ENCODE measurements at regions not wholly inside any gene's neighbourhood (a gene's known extent, or its start where the extent isn't known, plus 50 kb on each side); places are given as distances from the start of the nearest gene placed in this dataset.
"Not testable (repeated sequence)": the region's sequence is repeated elsewhere in the genome, so short reads cannot be mapped to it uniquely, and the experiment has no call there.

GRCh38 chr2:180591947-180592346, 388.5 kb upstream of the UBE2E3 start:
- Histone ChIP-seq H4K5ac (ENCODE audit: low read length) (no peak overlapping the region), H2BK5ac (ENCODE audit: low read length) (no peak overlapping the region), H3K4me2 (ENCODE audit: low read length) (no peak overlapping the region), H2AK5ac (ENCODE audit: low read length) (no peak overlapping the region), H3K9ac (ENCODE audit: low read length) (no peak overlapping the region), H3K27me3 (ENCODE audit: insufficient read depth, low read length, poor library complexity) (no peaks in the 10 kb centered on the region), H3K36me3 (ENCODE audit: control insufficient read depth, insufficient read depth, low read length) (no peaks in the 10 kb centered on the region), H3K27ac (ENCODE audit: low read depth, low read length) (no peak overlapping the region), H4K8ac (ENCODE audit: low read depth, low read length) (no peak overlapping the region), H3K4me1 (ENCODE audit: control insufficient read depth, low read depth, low read length) (no peaks in the 10 kb centered on the region), H3K56ac (ENCODE audit: low read length) (no peak overlapping the region), H2BK120ac (ENCODE audit: low read depth, low read length) (no peak overlapping the region), H3K4ac (ENCODE audit: low read depth, low read length) (no peak overlapping the region), H3K79me1 (ENCODE audit: low read length) (no peaks in the 10 kb centered on the region), H3K23ac (ENCODE audit: low read length) (no peak overlapping the region), H3K79me2 (ENCODE audit: control insufficient read depth, insufficient read depth, low read length) (no peaks in the 10 kb centered on the region), H3K4me3 (ENCODE audit: low read length) (no peak overlapping the region), H3K18ac (ENCODE audit: low read length) (no peak overlapping the region), H2BK15ac (replicated peaks; ENCODE audit: low read depth) (no peak overlapping the region)
- no CpG with 5 or more reads among the region's 1 CpG for WGBS (ENCODE audit: extremely low coverage, insufficient coverage, low lambda C conversion rate)
- no peak for DNase-seq

DNA sequence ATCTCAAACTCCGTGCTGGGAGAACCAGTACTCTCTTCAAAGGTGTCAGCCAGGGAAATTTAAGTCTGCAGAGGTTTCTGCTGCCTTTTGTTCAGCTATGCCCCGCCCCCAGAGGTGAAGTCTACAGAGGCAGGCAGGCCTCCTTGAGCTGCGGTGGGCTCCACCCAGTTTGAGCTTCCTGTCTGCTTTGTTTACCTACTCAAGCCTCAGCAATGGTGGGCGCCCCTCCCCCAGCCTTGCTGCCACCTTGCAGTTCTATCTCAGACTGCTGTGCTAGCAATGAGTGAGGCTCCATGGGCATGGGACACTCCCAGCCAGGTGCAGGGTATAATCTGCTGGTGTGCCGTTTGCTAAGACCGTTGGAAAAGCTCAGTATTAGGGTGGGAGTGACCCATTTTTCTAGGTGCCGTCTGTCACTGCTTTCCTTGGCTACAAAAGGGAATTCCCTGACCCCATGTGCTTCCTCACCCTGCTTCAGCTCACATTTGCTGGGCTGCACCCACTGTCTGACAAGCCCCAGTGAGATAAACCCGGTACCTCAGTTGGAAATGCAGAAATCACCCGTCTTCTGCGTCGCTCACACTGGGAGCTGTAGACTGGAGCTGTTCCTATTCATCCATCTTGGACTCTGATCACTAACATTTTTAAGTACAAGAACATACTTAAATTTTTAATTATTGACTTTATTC, 389.2 kb upstream of the UBE2E3 start:
- H3K4me2 ChIP-seq (ENCODE audit: low read length); H4K8ac ChIP-seq (ENCODE audit: low read depth, low read length); H3K9ac ChIP-seq (ENCODE audit: low read length); H2AK5ac ChIP-seq (ENCODE audit: low read length); H3K56ac ChIP-seq (ENCODE audit: low read length); H2BK15ac ChIP-seq (replicated peaks; ENCODE audit: low read depth); H3K36me3 ChIP-seq (ENCODE audit: control insufficient read depth, insufficient read depth, low read length); H3K23ac ChIP-seq (ENCODE audit: low read length); H2BK120ac ChIP-seq (ENCODE audit: low read depth, low read length); H3K79me1 ChIP-seq (ENCODE audit: low read length); H3K4me3 ChIP-seq (ENCODE audit: low read length); H3K27me3 ChIP-seq (ENCODE audit: insufficient read depth, low read length, poor library complexity); H2BK5ac ChIP-seq (ENCODE audit: low read length); H3K27ac ChIP-seq (ENCODE audit: low read depth, low read length); H3K4me1 ChIP-seq (ENCODE audit: control insufficient read depth, low read depth, low read length); H4K5ac ChIP-seq (ENCODE audit: low read length); H3K18ac ChIP-seq (ENCODE audit: low read length); H3K79me2 ChIP-seq (ENCODE audit: control insufficient read depth, insufficient read depth, low read length); H3K4ac ChIP-seq (ENCODE audit: low read depth, low read length): not testable (repeated sequence)
- no CpG with 5 or more reads among the region's 11 CpGs for WGBS (ENCODE audit: extremely low coverage, insufficient coverage, low lambda C conversion rate)
- peak; percentile 44 for DNase-seq

DNA sequence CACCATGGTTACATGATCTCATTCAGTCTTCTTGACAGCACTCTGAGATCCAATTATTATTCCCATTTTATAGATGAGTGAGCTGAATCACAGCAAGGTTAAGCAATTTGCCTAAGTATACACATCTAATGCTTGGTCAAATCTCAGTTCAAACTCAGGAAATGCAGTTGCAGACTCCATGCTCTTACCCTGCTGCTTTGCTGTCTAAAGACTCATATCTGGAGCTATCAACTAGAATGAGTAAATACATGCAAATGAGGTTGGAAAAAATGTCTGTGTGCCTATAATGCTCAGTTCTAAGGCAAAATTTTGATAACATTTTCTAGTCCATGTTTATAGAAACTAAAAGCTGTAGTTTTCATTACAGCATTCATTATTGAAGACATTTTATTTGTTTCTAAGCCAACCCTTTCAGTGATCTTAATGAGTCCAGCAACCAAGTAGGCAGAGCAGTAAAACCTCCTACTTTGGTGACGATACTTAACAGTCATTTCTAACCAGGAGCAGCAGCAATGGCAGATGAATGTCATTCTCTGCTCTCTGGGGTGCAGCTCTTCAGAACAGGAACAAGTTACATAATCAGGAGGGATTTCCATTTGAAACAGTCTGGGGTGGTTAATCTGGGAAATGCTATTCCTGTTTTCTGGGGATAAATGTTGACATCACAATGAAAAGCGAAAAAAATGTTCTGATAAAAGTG, 396.8 kb upstream of the UBE2E3 start:
- no peak overlapping the region for H3K4me2 ChIP-seq (ENCODE audit: low read length)
- no peak overlapping the region for H3K9ac ChIP-seq (ENCODE audit: low read length)
- H4K8ac ChIP-seq (ENCODE audit: low read depth, low read length): no peak overlapping the region
- H2BK15ac ChIP-seq (replicated peaks; ENCODE audit: low read depth): no peak overlapping the region
- H4K5ac ChIP-seq (ENCODE audit: low read length): no peak overlapping the region
- H3K4ac ChIP-seq (ENCODE audit: low read depth, low read length): no peak overlapping the region
- DNase-seq: no peak
- H3K79me1 ChIP-seq (ENCODE audit: low read length): no peaks in the 10 kb centered on the region
- no peaks in the 10 kb centered on the region for H3K79me2 ChIP-seq (ENCODE audit: control insufficient read depth, insufficient read depth, low read length)
- no peaks in the 10 kb centered on the region for H3K36me3 ChIP-seq (ENCODE audit: control insufficient read depth, insufficient read depth, low read length)
- no peaks in the 10 kb centered on the region for H3K4me1 ChIP-seq (ENCODE audit: control insufficient read depth, low read depth, low read length)
- H2BK5ac ChIP-seq (ENCODE audit: low read length): no peak overlapping the region
- no CpG with 5 or more reads among the region's 2 CpGs for WGBS (ENCODE audit: extremely low coverage, insufficient coverage, low lambda C conversion rate)
- no peak overlapping the region for H3K27ac ChIP-seq (ENCODE audit: low read depth, low read length)
- H3K18ac ChIP-seq (ENCODE audit: low read length): no peak overlapping the region
- no peaks in the 10 kb centered on the region for H3K27me3 ChIP-seq (ENCODE audit: insufficient read depth, low read length, poor library complexity)
- no peak overlapping the region for H3K23ac ChIP-seq (ENCODE audit: low read length)
- H2AK5ac ChIP-seq (ENCODE audit: low read length): no peak overlapping the region
- H3K4me3 ChIP-seq (ENCODE audit: low read length): no peak overlapping the region
- H2BK120ac ChIP-seq (ENCODE audit: low read depth, low read length): no peak overlapping the region
- H3K56ac ChIP-seq (ENCODE audit: low read length): no peak overlapping the region

DNA sequence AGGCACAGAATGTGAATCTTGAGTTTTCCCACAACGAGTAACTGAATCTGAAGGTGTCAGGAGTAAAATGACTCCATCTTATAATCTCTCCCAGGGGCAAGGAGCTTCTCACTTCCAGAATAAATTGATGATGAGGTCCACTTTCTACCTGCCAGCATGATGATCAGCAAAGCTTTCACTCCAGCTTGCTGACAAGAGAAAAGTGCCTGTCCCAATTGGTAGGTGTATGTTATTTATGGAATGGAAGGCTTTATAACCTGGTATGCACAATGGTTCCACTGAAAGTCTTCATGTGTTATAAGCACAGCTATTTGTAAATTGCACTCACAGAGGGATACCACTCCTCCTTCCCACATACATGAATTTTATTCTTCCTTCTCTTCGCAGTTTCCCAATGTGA, 401.0 kb upstream of the UBE2E3 start:
- no peak overlapping the region for H2BK5ac ChIP-seq (ENCODE audit: low read length)
- no peak overlapping the region for H3K18ac ChIP-seq (ENCODE audit: low read length)
- WGBS (ENCODE audit: extremely low coverage, insufficient coverage, low lambda C conversion rate): no CpG with 5 or more reads among the region's 2 CpGs
- H3K4me1 ChIP-seq (ENCODE audit: control insufficient read depth, low read depth, low read length): no peaks in the 10 kb centered on the region
- no peak overlapping the region for H4K5ac ChIP-seq (ENCODE audit: low read length)
- H3K27me3 ChIP-seq (ENCODE audit: insufficient read depth, low read length, poor library complexity): no peaks in the 10 kb centered on the region
- H3K56ac ChIP-seq (ENCODE audit: low read length): no peak overlapping the region
- no peak overlapping the region for H3K4ac ChIP-seq (ENCODE audit: low read depth, low read length)
- H3K23ac ChIP-seq (ENCODE audit: low read length): no peak overlapping the region
- H2BK120ac ChIP-seq (ENCODE audit: low read depth, low read length): no peak overlapping the region
- no peak overlapping the region for H3K4me2 ChIP-seq (ENCODE audit: low read length)
- no peak overlapping the region for H2AK5ac ChIP-seq (ENCODE audit: low read length)
- H3K36me3 ChIP-seq (ENCODE audit: control insufficient read depth, insufficient read depth, low read length): no peaks in the 10 kb centered on the region
- H3K79me1 ChIP-seq (ENCODE audit: low read length): no peaks in the 10 kb centered on the region
- H2BK15ac ChIP-seq (replicated peaks; ENCODE audit: low read depth): no peak overlapping the region
- H3K9ac ChIP-seq (ENCODE audit: low read length): no peak overlapping the region
- H3K27ac ChIP-seq (ENCODE audit: low read depth, low read length): no peak overlapping the region
- DNase-seq: no peak
- H4K8ac ChIP-seq (ENCODE audit: low read depth, low read length): no peak overlapping the region
- H3K4me3 ChIP-seq (ENCODE audit: low read length): no peak overlapping the region
- H3K79me2 ChIP-seq (ENCODE audit: control insufficient read depth, insufficient read depth, low read length): no peaks in the 10 kb centered on the region

GRCh38 chr2:180578441-180578840, 402.0 kb upstream of the UBE2E3 start:
- H3K18ac ChIP-seq (ENCODE audit: low read length): no peak overlapping the region
- H2BK15ac ChIP-seq (replicated peaks; ENCODE audit: low read depth): no peak overlapping the region
- H3K27ac ChIP-seq (ENCODE audit: low read depth, low read length): no peak overlapping the region
- no peak overlapping the region for H3K9ac ChIP-seq (ENCODE audit: low read length)
- no CpG with 5 or more reads among the region's 1 CpG for WGBS (ENCODE audit: extremely low coverage, insufficient coverage, low lambda C conversion rate)
- H3K4me3 ChIP-seq (ENCODE audit: low read length): no peak overlapping the region
- no peak overlapping the region for H3K56ac ChIP-seq (ENCODE audit: low read length)
- H2AK5ac ChIP-seq (ENCODE audit: low read length): no peak overlapping the region
- H3K4me1 ChIP-seq (ENCODE audit: control insufficient read depth, low read depth, low read length): no peaks in the 10 kb centered on the region
- H3K36me3 ChIP-seq (ENCODE audit: control insufficient read depth, insufficient read depth, low read length): no peaks in the 10 kb centered on the region
- H3K4ac ChIP-seq (ENCODE audit: low read depth, low read length): no peak overlapping the region
- H3K23ac ChIP-seq (ENCODE audit: low read length): no peak overlapping the region
- no peak for DNase-seq
- no peak overlapping the region for H2BK120ac ChIP-seq (ENCODE audit: low read depth, low read length)
- H4K5ac ChIP-seq (ENCODE audit: low read length): no peak overlapping the region
- no peak overlapping the region for H2BK5ac ChIP-seq (ENCODE audit: low read length)
- H3K79me2 ChIP-seq (ENCODE audit: control insufficient read depth, insufficient read depth, low read length): no peaks in the 10 kb centered on the region
- no peak overlapping the region for H4K8ac ChIP-seq (ENCODE audit: low read depth, low read length)
- no peaks in the 10 kb centered on the region for H3K27me3 ChIP-seq (ENCODE audit: insufficient read depth, low read length, poor library complexity)
- H3K4me2 ChIP-seq (ENCODE audit: low read length): no peak overlapping the region
- H3K79me1 ChIP-seq (ENCODE audit: low read length): no peaks in the 10 kb centered on the region

- H3K4me1 ChIP-seq (ENCODE audit: control insufficient read depth, low read depth, low read length): no peaks in the 10 kb centered on the region
- H3K27ac ChIP-seq (ENCODE audit: low read depth, low read length): no peak overlapping the region
- H3K18ac ChIP-seq (ENCODE audit: low read length): no peak overlapping the region
- H3K36me3 ChIP-seq (ENCODE audit: control insufficient read depth, insufficient read depth, low read length): no peaks in the 10 kb centered on the region
- H2AK5ac ChIP-seq (ENCODE audit: low read length): no peak overlapping the region
- H3K79me2 ChIP-seq (ENCODE audit: control insufficient read depth, insufficient read depth, low read length): no peaks in the 10 kb centered on the region
- no peak overlapping the region for H4K8ac ChIP-seq (ENCODE audit: low read depth, low read length)
- H2BK15ac ChIP-seq (replicated peaks; ENCODE audit: low read depth): no peak overlapping the region
- DNase-seq: no peak
- no peaks in the 10 kb centered on the region for H3K27me3 ChIP-seq (ENCODE audit: insufficient read depth, low read length, poor library complexity)
- no peak overlapping the region for H3K23ac ChIP-seq (ENCODE audit: low read length)
- H2BK5ac ChIP-seq (ENCODE audit: low read length): no peak overlapping the region
- no CpG with 5 or more reads among the region's 3 CpGs for WGBS (ENCODE audit: extremely low coverage, insufficient coverage, low lambda C conversion rate)
- no peak overlapping the region for H3K4me3 ChIP-seq (ENCODE audit: low read length)
- H3K79me1 ChIP-seq (ENCODE audit: low read length): no peaks in the 10 kb centered on the region
- H4K5ac ChIP-seq (ENCODE audit: low read length): no peak overlapping the region
- no peak overlapping the region for H3K4ac ChIP-seq (ENCODE audit: low read depth, low read length)
- H2BK120ac ChIP-seq (ENCODE audit: low read depth, low read length): no peak overlapping the region
- H3K4me2 ChIP-seq (ENCODE audit: low read length): no peak overlapping the region
- no peak overlapping the region for H3K56ac ChIP-seq (ENCODE audit: low read length)
- H3K9ac ChIP-seq (ENCODE audit: low read length): no peak overlapping the region
Observed at GRCh38 chr2:180577567-180577966, 402.8 kb upstream of the UBE2E3 start.

Data from mesendoderm (in vitro differentiated cells).